ENCODE measurements at regions not wholly inside any gene's neighbourhood (a gene's known extent, or its start where the extent isn't known, plus 50 kb on each side); places are given as distances from the start of the nearest gene placed in this dataset.

- Histone ChIP-seq H3K4me3 (no peak overlapping the region), H3K27me3 (no peaks in the 10 kb centered on the region), H4K20me1 (ENCODE audit: low read depth) (no peaks in the 10 kb centered on the region), H3K4me1 (peaks cover 4% of the 10 kb centered on the region), H3K9ac (no peak overlapping the region), H3K79me2 (ENCODE audit: low read depth) (no peaks in the 10 kb centered on the region), H3K9me3 (ENCODE audit: low read depth) (no peaks in the 10 kb centered on the region), H3K36me3 (no peaks in the 10 kb centered on the region), H3K27ac (no peak overlapping the region), H3F3A (ENCODE audit: low read depth) (no peaks in the 10 kb centered on the region), H2AFZ (replicated peaks) (no peak overlapping the region), H3K4me2 (no peak overlapping the region)
- peaks cover 6% of the 10 kb centered on the region for H3K9me3 Mint-ChIP-seq
- no peak for DNase-seq (ENCODE audit: low spot score)
- H3K4me3 Mint-ChIP-seq: no peak overlapping the region
- H3K27me3 Mint-ChIP-seq (ENCODE audit: insufficient read depth, low read depth): peaks cover 2% of the 10 kb centered on the region
- no peak for TF ChIP-seq CTCF (IDR thresholded peaks at IDR 0.05)
- TF ChIP-seq EZH2 (IDR thresholded peaks at IDR 0.05): no peak
- no peak for TF ChIP-seq EZH2phosphoT487 (IDR thresholded peaks at IDR 0.05)
- H3K27ac Mint-ChIP-seq: no peak overlapping the region
- no peaks in the 10 kb centered on the region for H3K36me3 Mint-ChIP-seq
- peaks cover 15% of the 10 kb centered on the region for H3K4me1 Mint-ChIP-seq
Measured at GRCh38 chr5:74233091-74233490, 407.4 kb downstream of the ENC1 start.

- Histone ChIP-seq H4K20me1 (ENCODE audit: low read depth) (no peaks in the 10 kb centered on the region), H3K4me1 (peaks cover 4% of the 10 kb centered on the region), H3K9ac (no peak overlapping the region), H2AFZ (replicated peaks) (no peak overlapping the region), H3K36me3 (no peaks in the 10 kb centered on the region), H3F3A (ENCODE audit: low read depth) (no peaks in the 10 kb centered on the region), H3K4me3 (no peak overlapping the region), H3K9me3 (ENCODE audit: low read depth) (no peaks in the 10 kb centered on the region), H3K4me2 (no peak overlapping the region), H3K27ac (no peak overlapping the region), H3K27me3 (no peaks in the 10 kb centered on the region), H3K79me2 (ENCODE audit: low read depth) (no peaks in the 10 kb centered on the region)
- H3K9me3 Mint-ChIP-seq: peaks cover 6% of the 10 kb centered on the region
- no peak for TF ChIP-seq EZH2 (IDR thresholded peaks at IDR 0.05)
- TF ChIP-seq CTCF (IDR thresholded peaks at IDR 0.05): no peak
- no peak for TF ChIP-seq EZH2phosphoT487 (IDR thresholded peaks at IDR 0.05)
- H3K36me3 Mint-ChIP-seq: no peaks in the 10 kb centered on the region
- H3K4me1 Mint-ChIP-seq: peaks cover 15% of the 10 kb centered on the region
- no peak overlapping the region for H3K27ac Mint-ChIP-seq
- H3K27me3 Mint-ChIP-seq (ENCODE audit: insufficient read depth, low read depth): peaks cover 2% of the 10 kb centered on the region
- peak; percentile 35 for DNase-seq (ENCODE audit: low spot score)
- H3K4me3 Mint-ChIP-seq: no peak overlapping the region
Measured at GRCh38 chr5:74232276-74232675, 408.3 kb downstream of the ENC1 start.

GRCh38 chr5:74231697-74232096, 408.8 kb downstream of the ENC1 start:
- no peak overlapping the region for H3K27ac ChIP-seq
- Mint-ChIP-seq H3K4me3 (no peak overlapping the region), H3K27ac (no peak overlapping the region), H3K4me1 (peaks cover 15% of the 10 kb centered on the region), H3K36me3 (no peaks in the 10 kb centered on the region), H3K9me3 (peaks cover 6% of the 10 kb centered on the region), H3K27me3 (ENCODE audit: insufficient read depth, low read depth) (peaks cover 2% of the 10 kb centered on the region)
- H3K4me3 ChIP-seq: no peak overlapping the region
- no peaks in the 10 kb centered on the region for H3F3A ChIP-seq (ENCODE audit: low read depth)
- no peaks in the 10 kb centered on the region for H3K27me3 ChIP-seq
- peaks cover 4% of the 10 kb centered on the region for H3K4me1 ChIP-seq
- H4K20me1 ChIP-seq (ENCODE audit: low read depth): no peaks in the 10 kb centered on the region
- no peaks in the 10 kb centered on the region for H3K9me3 ChIP-seq (ENCODE audit: low read depth)
- H3K36me3 ChIP-seq: no peaks in the 10 kb centered on the region
- no peaks in the 10 kb centered on the region for H3K79me2 ChIP-seq (ENCODE audit: low read depth)
- no peak overlapping the region for H3K9ac ChIP-seq
- no peak overlapping the region for H2AFZ ChIP-seq (replicated peaks)
- DNase-seq (ENCODE audit: low spot score): no peak
- no peak overlapping the region for H3K4me2 ChIP-seq
- no peak for TF ChIP-seq EZH2phosphoT487 (IDR thresholded peaks at IDR 0.05)
- no peak for TF ChIP-seq CTCF (IDR thresholded peaks at IDR 0.05)
- no peak for TF ChIP-seq EZH2 (IDR thresholded peaks at IDR 0.05)
